D721Med (cell line): ENCODE measurements at regions not wholly inside any gene's neighbourhood (a gene's known extent, or its start where the extent isn't known, plus 50 kb on each side); places are given as distances from the start of the nearest gene placed in this dataset.

Source experiments
- DNase-seq: peaks from one replicate; pipeline ENCODE4 v3.0.0; 2011; ENCODE audit warnings: low spot score; ENCODE audit not compliant: insufficient read length
- FAIRE-seq: peaks from 2 replicates; lab custom pipeline; 2011; peaks lifted over from hg19 to GRCh38; lab: Jason Lieb, UNC
- TF ChIP-seq, protein P1 (sequence below): IDR thresholded peaks from 2 replicates; pipeline ENCODE4 v1.5.1; 2012; ENCODE audit warnings: mild to moderate bottlenecking, control low read depth; ENCODE audit not compliant: insufficient read depth; ENCODE audit errors: missing control alignments

DNA sequence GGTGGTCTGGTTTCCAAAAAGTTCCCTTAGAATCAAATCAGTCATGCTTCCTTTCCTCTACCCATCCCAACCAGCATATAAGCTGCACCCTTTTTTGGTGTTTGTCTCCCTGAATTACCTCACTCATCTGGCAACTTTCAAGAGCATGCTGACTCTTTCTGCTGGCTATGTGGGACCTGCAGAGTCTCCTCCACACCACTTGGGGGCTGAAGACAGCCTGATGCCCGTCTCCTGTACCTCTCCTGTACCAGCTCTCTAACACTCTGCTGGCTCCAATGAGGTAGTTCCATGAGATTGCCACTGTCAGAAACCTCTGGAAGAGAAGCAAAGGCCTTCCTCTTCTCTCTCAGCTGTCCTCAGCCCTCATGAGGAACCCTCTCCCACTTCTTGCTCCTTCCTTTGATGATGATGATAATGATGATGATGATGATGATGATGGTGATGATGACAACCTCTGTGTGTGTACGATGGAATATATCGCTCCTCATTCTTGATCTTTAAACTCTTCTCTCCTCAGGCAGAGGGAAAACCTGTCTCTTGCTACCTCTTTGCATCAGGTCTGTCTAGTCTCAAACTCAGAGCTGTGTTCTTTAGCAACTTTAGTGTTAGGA, 257.5 kb downstream of the ZNF621 start:
- no peak for FAIRE-seq
- DNase-seq: no peak
- TF ChIP-seq, protein P1, sequence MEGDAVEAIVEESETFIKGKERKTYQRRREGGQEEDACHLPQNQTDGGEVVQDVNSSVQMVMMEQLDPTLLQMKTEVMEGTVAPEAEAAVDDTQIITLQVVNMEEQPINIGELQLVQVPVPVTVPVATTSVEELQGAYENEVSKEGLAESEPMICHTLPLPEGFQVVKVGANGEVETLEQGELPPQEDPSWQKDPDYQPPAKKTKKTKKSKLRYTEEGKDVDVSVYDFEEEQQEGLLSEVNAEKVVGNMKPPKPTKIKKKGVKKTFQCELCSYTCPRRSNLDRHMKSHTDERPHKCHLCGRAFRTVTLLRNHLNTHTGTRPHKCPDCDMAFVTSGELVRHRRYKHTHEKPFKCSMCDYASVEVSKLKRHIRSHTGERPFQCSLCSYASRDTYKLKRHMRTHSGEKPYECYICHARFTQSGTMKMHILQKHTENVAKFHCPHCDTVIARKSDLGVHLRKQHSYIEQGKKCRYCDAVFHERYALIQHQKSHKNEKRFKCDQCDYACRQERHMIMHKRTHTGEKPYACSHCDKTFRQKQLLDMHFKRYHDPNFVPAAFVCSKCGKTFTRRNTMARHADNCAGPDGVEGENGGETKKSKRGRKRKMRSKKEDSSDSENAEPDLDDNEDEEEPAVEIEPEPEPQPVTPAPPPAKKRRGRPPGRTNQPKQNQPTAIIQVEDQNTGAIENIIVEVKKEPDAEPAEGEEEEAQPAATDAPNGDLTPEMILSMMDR: no peak

DNA sequence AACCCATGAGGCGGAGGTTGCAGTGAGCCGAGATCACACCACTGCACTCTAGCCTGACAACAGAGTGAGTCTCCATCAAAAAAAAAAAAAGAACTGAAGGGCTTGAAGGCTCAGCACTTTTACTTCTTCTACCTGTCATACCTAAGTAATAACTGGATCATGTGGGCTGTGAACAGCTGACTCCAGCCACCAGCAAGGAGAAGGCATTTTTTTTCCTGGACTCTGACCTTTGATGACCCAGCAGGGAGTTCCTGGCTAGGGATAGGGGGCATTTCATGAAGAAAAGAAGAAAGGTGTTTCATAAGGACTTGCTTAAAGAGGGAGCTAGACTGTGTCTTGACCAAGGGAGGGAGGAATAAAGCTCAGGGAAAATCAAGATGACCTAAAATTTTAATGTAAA, 266.0 kb downstream of the ZNF621 start:
- DNase-seq: no peak
- TF ChIP-seq, protein P1: no peak
- no peak for FAIRE-seq

DNA sequence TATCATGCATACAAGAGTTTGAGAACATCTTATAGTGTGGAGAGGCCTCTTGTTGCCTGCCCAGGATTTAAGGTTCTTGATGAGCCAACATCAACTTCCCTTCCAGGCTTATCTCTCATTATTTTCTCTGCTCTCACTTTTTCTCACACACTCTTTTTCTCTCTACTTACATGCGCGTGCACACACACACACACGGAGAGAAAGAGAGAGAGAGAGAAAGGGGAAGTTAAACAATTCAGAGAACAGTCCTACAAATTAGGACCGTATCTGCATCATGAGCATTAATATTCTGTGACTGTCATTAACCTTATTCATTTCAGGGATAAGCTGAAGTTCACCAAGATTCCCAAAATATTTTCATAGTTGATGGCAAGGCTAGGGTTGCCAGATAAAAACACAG, 269.0 kb downstream of the ZNF621 start:
- TF ChIP-seq, protein P1: no peak
- DNase-seq: no peak
- no peak for FAIRE-seq

DNA sequence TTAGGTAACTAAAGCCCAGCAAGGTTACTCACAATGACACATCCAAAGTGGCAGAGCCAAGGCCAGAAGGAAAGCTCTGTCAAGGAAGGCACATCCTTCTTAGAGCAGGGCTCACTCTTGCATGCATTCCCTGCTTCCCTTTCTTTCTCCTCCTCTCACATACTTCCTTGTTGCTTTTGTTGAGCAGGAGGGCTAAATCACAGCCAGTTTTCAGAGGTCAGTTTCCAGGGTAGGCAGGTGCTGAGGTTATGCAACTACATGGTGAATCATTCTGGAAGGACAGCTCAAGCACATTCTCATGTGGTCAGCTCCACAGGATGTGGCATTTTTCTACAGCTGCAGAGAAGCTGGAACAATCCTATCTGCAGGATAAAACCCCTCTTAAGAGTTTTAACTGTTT, 275.6 kb downstream of the ZNF621 start:
- DNase-seq (no peak), FAIRE-seq (no peak)
- TF ChIP-seq, protein P1: no peak

DNA sequence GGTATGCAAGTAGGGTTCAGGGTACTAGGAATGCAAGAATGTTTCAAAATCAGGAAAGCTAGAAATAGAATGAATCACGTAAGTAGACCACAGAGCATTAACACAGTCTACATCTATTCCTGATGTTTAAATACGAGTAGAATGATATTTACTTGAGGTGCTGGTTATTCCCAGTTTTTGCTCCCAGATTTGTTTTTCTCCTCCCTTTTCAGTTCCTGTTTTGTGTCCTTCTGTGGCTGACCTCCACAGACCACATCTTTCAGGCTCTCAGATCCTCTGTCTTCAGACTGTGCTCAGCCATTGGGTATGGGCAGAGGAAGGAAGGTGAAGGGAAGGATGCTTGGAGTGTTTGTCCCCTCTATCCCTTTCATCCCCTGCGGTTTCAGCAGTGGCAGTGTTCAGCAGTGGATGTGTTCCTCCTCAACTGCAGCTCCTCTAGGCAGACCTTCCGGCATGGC, 276.6 kb downstream of the ZNF621 start:
- DNase-seq (no peak), FAIRE-seq (no peak)
- TF ChIP-seq, protein P1: no peak

DNA sequence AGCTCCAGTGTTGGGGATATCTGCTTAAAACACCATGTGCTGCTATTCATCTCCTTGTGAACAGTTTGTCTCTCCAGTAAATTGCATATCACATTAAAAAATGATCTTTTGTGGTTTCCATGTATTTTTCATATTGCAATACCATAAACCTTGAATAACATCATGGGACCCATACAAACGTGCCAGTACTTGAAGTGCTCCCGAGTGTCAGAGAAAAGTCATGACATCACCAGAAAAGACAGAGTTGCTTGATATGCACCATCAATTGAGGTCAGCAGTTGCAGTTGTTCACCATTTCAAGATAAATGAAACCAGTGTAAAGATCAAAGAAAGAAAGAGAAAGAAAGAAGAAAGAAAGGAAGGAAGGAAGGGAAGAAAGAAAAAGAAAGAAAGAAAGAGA, 278.6 kb downstream of the ZNF621 start:
- no peak for DNase-seq
- TF ChIP-seq, protein P1: no peak

GRCh38 chr3:40805456-40805855, 280.7 kb downstream of the ZNF621 start:
- no peak for DNase-seq

More for the DNA sequence above, 278.6 kb downstream of the ZNF621 start:
- FAIRE-seq: no peak

More at GRCh38 chr3:40805456-40805855, 280.7 kb downstream of the ZNF621 start:
- no peak for FAIRE-seq
- TF ChIP-seq, protein P1: no peak
